OCI-LY3 (cell line): ENCODE measurements at regions not wholly inside any gene's neighbourhood (a gene's known extent, or its start where the extent isn't known, plus 50 kb on each side); places are given as distances from the start of the nearest gene placed in this dataset.

Source experiments
- EZH2phosphoT487 ChIP-seq: fragments of 200-600 bp; shearing (Covaris generic); IDR thresholded peaks from 2 replicates; pipeline ENCODE4 v1.6.1; 2018; ENCODE audit warnings: antibody characterized with exemption, mixed run types, low read depth
- TF ChIP-seq, protein P1 (sequence below): fragments of 200-600, 300-600 bp; sonication (generic); IDR thresholded peaks from 2 replicates; pipeline ENCODE4 v1.5.1; 2014; ENCODE audit warnings: antibody characterized with exemption, low read length, low read depth

DNA sequence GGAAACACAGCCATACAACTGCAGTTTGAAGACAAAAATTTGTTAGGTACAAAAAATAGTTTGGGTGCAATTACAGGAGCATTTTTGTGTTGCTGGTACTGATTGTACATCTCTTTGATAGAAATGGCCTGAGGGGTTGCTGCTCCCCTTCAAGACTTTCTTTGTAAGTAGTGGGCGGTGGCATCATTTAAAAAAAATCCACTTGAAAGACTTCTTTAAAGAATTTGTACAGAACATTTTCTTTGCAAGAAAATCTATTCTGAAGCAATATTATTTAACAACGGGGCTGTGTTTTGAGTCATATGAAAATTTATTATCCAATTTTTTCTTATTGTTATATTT is 144.1 kb upstream of the CAV2 start:
- TF ChIP-seq, protein P1, sequence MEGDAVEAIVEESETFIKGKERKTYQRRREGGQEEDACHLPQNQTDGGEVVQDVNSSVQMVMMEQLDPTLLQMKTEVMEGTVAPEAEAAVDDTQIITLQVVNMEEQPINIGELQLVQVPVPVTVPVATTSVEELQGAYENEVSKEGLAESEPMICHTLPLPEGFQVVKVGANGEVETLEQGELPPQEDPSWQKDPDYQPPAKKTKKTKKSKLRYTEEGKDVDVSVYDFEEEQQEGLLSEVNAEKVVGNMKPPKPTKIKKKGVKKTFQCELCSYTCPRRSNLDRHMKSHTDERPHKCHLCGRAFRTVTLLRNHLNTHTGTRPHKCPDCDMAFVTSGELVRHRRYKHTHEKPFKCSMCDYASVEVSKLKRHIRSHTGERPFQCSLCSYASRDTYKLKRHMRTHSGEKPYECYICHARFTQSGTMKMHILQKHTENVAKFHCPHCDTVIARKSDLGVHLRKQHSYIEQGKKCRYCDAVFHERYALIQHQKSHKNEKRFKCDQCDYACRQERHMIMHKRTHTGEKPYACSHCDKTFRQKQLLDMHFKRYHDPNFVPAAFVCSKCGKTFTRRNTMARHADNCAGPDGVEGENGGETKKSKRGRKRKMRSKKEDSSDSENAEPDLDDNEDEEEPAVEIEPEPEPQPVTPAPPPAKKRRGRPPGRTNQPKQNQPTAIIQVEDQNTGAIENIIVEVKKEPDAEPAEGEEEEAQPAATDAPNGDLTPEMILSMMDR, result no peak
- TF ChIP-seq EZH2phosphoT487, result no peak
